Lung (tissue), 11 donors: ENCODE measurements at regions not wholly inside any gene's neighbourhood (a gene's known extent, or its start where the extent isn't known, plus 50 kb on each side); places are given as distances from the start of the nearest gene placed in this dataset.

Source experiments
- ATAC-seq: fragments of 200-7000 bp; cut with Tn5 transposase; one replicate; pipeline ENCODE4 v1.9.1; 2020; ENCODE audit warnings: moderate number of reproducible peaks; ENCODE audit not compliant: insufficient read depth, low FRiP score
- DNase-seq, 3 donors: peaks; one replicate each; pipeline ENCODE4 v3.0.0-alpha.2; 2013 to 2017
- H3K27ac ChIP-seq, 2 donors: one replicate each; pipeline ENCODE4 v1.5.1; 2013; ENCODE audit warnings: mild to moderate bottlenecking in 2 of 2, moderate library complexity in 2 of 2, control low read depth in 1 of 2, inconsistent platforms in 1 of 2, low read depth in 1 of 2, low read length in 1 of 2
- H3K27me3 ChIP-seq, 3 donors: one replicate each; pipeline ENCODE4 v1.5.1; 2013; ENCODE audit warnings: low read length in 2 of 3; ENCODE audit not compliant: control insufficient read depth in 3 of 3, insufficient read depth in 3 of 3
- H3K36me3 ChIP-seq, 4 donors: one replicate each; pipeline ENCODE4 v1.5.1; 2013; ENCODE audit warnings: low read length in 4 of 4, mild to moderate bottlenecking in 1 of 4, moderate library complexity in 1 of 4; ENCODE audit not compliant: control insufficient read depth in 4 of 4, insufficient read depth in 4 of 4
- H3K4me1 ChIP-seq, 5 donors: one replicate each; pipeline ENCODE4 v1.5.1; 2013; ENCODE audit warnings: low read length in 5 of 5, mild to moderate bottlenecking in 2 of 5, moderate library complexity in 1 of 5; ENCODE audit not compliant: control insufficient read depth in 5 of 5, insufficient read depth in 5 of 5
- H3K4me3 ChIP-seq: one replicate; pipeline ENCODE4 v1.5.1; 2013; ENCODE audit warnings: mild to moderate bottlenecking, control low read depth, moderate library complexity
- H3K9ac ChIP-seq, 2 donors: one replicate each; pipeline ENCODE4 v1.5.1; 2013; ENCODE audit warnings: low read length in 2 of 2, control low read depth in 1 of 2; ENCODE audit not compliant: insufficient read depth in 1 of 2
- H3K9me3 ChIP-seq, 4 donors: one replicate each; pipeline ENCODE4 v1.5.1; 2013; ENCODE audit warnings: low read length in 3 of 4, mild to moderate bottlenecking in 1 of 4, moderate library complexity in 1 of 4; ENCODE audit not compliant: control insufficient read depth in 4 of 4, insufficient read depth in 3 of 4
- CTCF ChIP-seq: IDR thresholded peaks from 2 replicates; pipeline ENCODE4 v1.5.1; 2012; ENCODE audit warnings: mild to moderate bottlenecking; ENCODE audit errors: control extremely low read depth, extremely low read depth
- WGBS, 2 donors: extraction: QIAGEN DNeasy Blood & Tissue Kit; methylation state at CpG; one replicate each; pipeline ENCODE4 v1.1.7; 2013; 5-methylcytosine and 5-hydroxymethylcytosine counted together
- donor health status: control.
- donor health status: control.
- donor health status: Bipolar disorder and iron deficiency.
- donor health status: healthy.
- donor health status: DM: yes; HTN: yes; CAD: no.

- ATAC-seq = no peak
- H3K4me3 ChIP-seq = no peak overlapping the region
- H3K9ac ChIP-seq = no peak overlapping the region
- H3K9me3 ChIP-seq = no peaks in the 10 kb centered on the region
- peaks cover 0 to 12% (median 0%) of the 10 kb centered on the region in 5 donors for H3K4me1 ChIP-seq
- no peak for TF ChIP-seq CTCF
- no peaks in the 10 kb centered on the region for H3K36me3 ChIP-seq
- WGBS, 2 donors = 84 to 95% methylated on average over 2 of the region's 2 CpGs
- H3K27ac ChIP-seq = no peak overlapping the region
- DNase-seq = peak in 1 of 3 donors; percentile 17
- H3K27me3 ChIP-seq = no peaks in the 10 kb centered on the region
These were observed 64.2 kb downstream of the GJA1 start for GRCh38 chr6:121499666-121500065.

- Histone ChIP-seq H3K27me3 (no peaks in the 10 kb centered on the region), H3K9ac (no peak overlapping the region), H3K4me1 (peaks cover 0 to 12% (median 5%) of the 10 kb centered on the region in 5 donors), H3K27ac (no peak overlapping the region), H3K4me3 (no peak overlapping the region), H3K9me3 (no peaks in the 10 kb centered on the region), H3K36me3 (no peaks in the 10 kb centered on the region)
- ATAC-seq = no peak
- DNase-seq = peak in 2 of 3 donors; percentile 47 to 57
- TF ChIP-seq CTCF = no peak
- WGBS, 2 donors = 52 to 69% methylated on average over 2 of the region's 2 CpGs
These were observed 68.1 kb downstream of the GJA1 start for GRCh38 chr6:121503589-121503991.

GRCh38 chr6:121504227-121504626 lies 68.8 kb downstream of the GJA1 start:
- ATAC-seq = peak; percentile 82
- H3K27me3 ChIP-seq = no peaks in the 10 kb centered on the region

More at GRCh38 chr6:121504227-121504626, 68.8 kb downstream of the GJA1 start:
- Histone ChIP-seq H3K4me3 (no peak overlapping the region), H3K4me1 (peaks cover 0 to 12% (median 5%) of the 10 kb centered on the region in 5 donors), H3K36me3 (no peaks in the 10 kb centered on the region), H3K9me3 (no peaks in the 10 kb centered on the region), H3K27ac (no peak overlapping the region), H3K9ac (no peak overlapping the region)
- no peak for TF ChIP-seq CTCF
- 15 to 28% methylated on average over 1 of the region's 1 CpG for WGBS, 2 donors
- DNase-seq = peak in 2 of 3 donors; percentile 19 to 40
